Keratinocyte (primary cell): ENCODE measurements at regions not wholly inside any gene's neighbourhood (a gene's known extent, or its start where the extent isn't known, plus 50 kb on each side); places are given as distances from the start of the nearest gene placed in this dataset.

Source experiments
- DNase-seq: peaks from one replicate; pipeline ENCODE4 v3.0.0-alpha.2; 2011; ENCODE audit warnings: low read depth, missing footprints, low spot score
- FAIRE-seq: peaks from 2 replicates; lab custom pipeline; 2011; peaks lifted over from hg19 to GRCh38; lab: Jason Lieb, UNC
- H2AFZ ChIP-seq: 2 replicates; pipeline ENCODE4 v1.6.0; 2012; ENCODE audit warnings: low read length, control low read depth, inconsistent platforms; ENCODE audit not compliant: control insufficient read depth
- H3K27ac ChIP-seq: 2 replicates; pipeline ENCODE4 v1.5.1; 2011; ENCODE audit warnings: low read length; ENCODE audit not compliant: control insufficient read depth, insufficient read depth
- H3K27me3 ChIP-seq: 3 replicates; pipeline ENCODE4 v1.6.0; 2011; ENCODE audit warnings: low read length; ENCODE audit not compliant: control insufficient read depth, insufficient read depth; ENCODE audit errors: extremely low read depth
- H3K36me3 ChIP-seq, 2 experiments: 2 replicates in 1 of 2; 3 replicates in 1 of 2; pipeline ENCODE4 v1.5.1; 2011; ENCODE audit warnings: low read length in 2 of 2, mild to moderate bottlenecking in 1 of 2; ENCODE audit not compliant: control insufficient read depth in 2 of 2, insufficient read depth in 2 of 2; ENCODE audit errors: extremely low read depth in 1 of 2
- H3K4me1 ChIP-seq: 3 replicates; pipeline ENCODE4 v1.5.1; 2011; ENCODE audit warnings: low read length; ENCODE audit not compliant: control insufficient read depth, insufficient read depth; ENCODE audit errors: extremely low read depth
- H3K4me2 ChIP-seq: 3 replicates; pipeline ENCODE4 v1.6.0; 2011; ENCODE audit warnings: low read depth, low read length; ENCODE audit not compliant: control insufficient read depth, insufficient read depth; ENCODE audit errors: extremely low read depth
- H3K4me3 ChIP-seq, 3 experiments: fragments of 200-600 bp in 1 of 3; sonication (generic) in 1 of 3; 2 replicates in 2 of 3; 3 replicates in 1 of 3; pipeline ENCODE4 v1.5.1; 2011 to 2016; ENCODE audit warnings: low read length in 3 of 3, mild to moderate bottlenecking in 3 of 3, control low read depth in 2 of 3, inconsistent platforms in 1 of 3, low read depth in 1 of 3, mixed read lengths in 1 of 3, mixed run types in 1 of 3, moderate library complexity in 1 of 3; ENCODE audit not compliant: control insufficient read depth in 2 of 3, insufficient read depth in 2 of 3; ENCODE audit errors: extremely low read depth in 1 of 3
- H3K79me2 ChIP-seq: 2 replicates; pipeline ENCODE4 v1.6.0; 2012; ENCODE audit warnings: low read length; ENCODE audit not compliant: control insufficient read depth, insufficient read depth
- H3K9ac ChIP-seq: 3 replicates; pipeline ENCODE4 v1.6.0; 2011; ENCODE audit warnings: low read length; ENCODE audit not compliant: control insufficient read depth, insufficient read depth; ENCODE audit errors: extremely low read depth
- H3K9me1 ChIP-seq: 3 replicates; pipeline ENCODE4 v1.6.0; 2011; ENCODE audit warnings: low read length; ENCODE audit not compliant: control insufficient read depth, insufficient read depth; ENCODE audit errors: extremely low read depth
- H3K9me3 ChIP-seq: 2 replicates; pipeline ENCODE4 v1.5.1; 2012; ENCODE audit warnings: low read depth, low read length; ENCODE audit not compliant: control insufficient read depth
- H4K20me1 ChIP-seq: 3 replicates; pipeline ENCODE4 v1.6.0; 2011; ENCODE audit warnings: low read length; ENCODE audit not compliant: control insufficient read depth, insufficient read depth; ENCODE audit errors: extremely low read depth
- EZH2 ChIP-seq: IDR thresholded peaks from one replicate; pipeline ENCODE4 v1.6.1; 2012; ENCODE audit warnings: inconsistent platforms, mild to moderate bottlenecking, low read length, moderate library complexity
- dilution Hi-C: fragments of 300-500 bp; cut with MboI; formaldehyde crosslinking; loops from one replicate; pipeline ENCODE4 v1.7.0; 2020; ENCODE audit warnings: low sequenced_read_pairs; ENCODE audit not compliant: extremely low pct_ligation_motif_present
- TF ChIP-seq, protein P1 (sequence below), 3 experiments: IDR thresholded peaks in 1 of 3; conservative IDR thresholded peaks in 1 of 3; optimal IDR thresholded peaks in 1 of 3; 2 replicates in 2 of 3; 3 replicates in 1 of 3; pipeline versions ENCODE3 to v1.5.1; 2011; ENCODE audit warnings: low read length in 3 of 3, mild to moderate bottlenecking in 3 of 3, moderate library complexity in 2 of 3, control low read depth in 1 of 3, inconsistent platforms in 1 of 3; ENCODE audit not compliant: insufficient read depth in 2 of 3; ENCODE audit errors: extremely low read depth in 1 of 3

DNA sequence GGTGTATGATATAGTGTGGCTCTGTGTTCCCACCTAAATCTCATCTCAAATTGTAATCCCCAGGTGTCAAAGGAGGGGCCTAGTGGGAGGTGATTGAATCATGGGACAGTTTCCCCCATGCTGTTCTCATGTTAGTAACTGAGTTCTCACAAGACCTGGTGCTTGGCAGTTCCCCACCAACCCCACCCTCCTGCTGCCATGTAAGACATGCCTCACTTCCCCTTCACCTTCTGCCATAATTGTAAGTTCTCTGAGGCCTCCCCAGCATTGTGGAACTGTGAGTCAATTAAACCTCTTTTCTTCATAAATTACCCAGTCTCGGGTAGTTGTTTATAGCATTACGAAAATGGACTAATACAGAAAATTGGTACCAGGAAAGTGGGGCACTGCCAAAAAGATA is 1705.3 kb downstream of the NCAM2 start:
- Histone ChIP-seq H3K9me3 (no peaks in the 10 kb centered on the region), H3K79me2 (no peaks in the 10 kb centered on the region), H2AFZ (no peak overlapping the region), H3K4me3 (no peak overlapping the region), H3K9me1 (no peaks in the 10 kb centered on the region), H3K27me3 (no peaks in the 10 kb centered on the region), H3K4me1 (no peaks in the 10 kb centered on the region), H4K20me1 (no peaks in the 10 kb centered on the region), H3K9ac (no peak overlapping the region), H3K27ac (no peak overlapping the region), H3K4me2 (no peak overlapping the region), H3K36me3 (no peaks in the 10 kb centered on the region)
- TF ChIP-seq, protein P1, sequence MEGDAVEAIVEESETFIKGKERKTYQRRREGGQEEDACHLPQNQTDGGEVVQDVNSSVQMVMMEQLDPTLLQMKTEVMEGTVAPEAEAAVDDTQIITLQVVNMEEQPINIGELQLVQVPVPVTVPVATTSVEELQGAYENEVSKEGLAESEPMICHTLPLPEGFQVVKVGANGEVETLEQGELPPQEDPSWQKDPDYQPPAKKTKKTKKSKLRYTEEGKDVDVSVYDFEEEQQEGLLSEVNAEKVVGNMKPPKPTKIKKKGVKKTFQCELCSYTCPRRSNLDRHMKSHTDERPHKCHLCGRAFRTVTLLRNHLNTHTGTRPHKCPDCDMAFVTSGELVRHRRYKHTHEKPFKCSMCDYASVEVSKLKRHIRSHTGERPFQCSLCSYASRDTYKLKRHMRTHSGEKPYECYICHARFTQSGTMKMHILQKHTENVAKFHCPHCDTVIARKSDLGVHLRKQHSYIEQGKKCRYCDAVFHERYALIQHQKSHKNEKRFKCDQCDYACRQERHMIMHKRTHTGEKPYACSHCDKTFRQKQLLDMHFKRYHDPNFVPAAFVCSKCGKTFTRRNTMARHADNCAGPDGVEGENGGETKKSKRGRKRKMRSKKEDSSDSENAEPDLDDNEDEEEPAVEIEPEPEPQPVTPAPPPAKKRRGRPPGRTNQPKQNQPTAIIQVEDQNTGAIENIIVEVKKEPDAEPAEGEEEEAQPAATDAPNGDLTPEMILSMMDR (optimal IDR thresholded peaks at IDR 0.05 in 1 of 3, IDR thresholded peaks at IDR 0.05 in 1 of 3, conservative IDR thresholded peaks at IDR 0.05 in 1 of 3; ENCODE audit: extremely low read depth in 1 of 3, insufficient read depth in 2 of 3, low read length in 3 of 3): no peak
- no peak for TF ChIP-seq EZH2
- dilution Hi-C loops: no loop called here
- DNase-seq: no peak
- FAIRE-seq: no peak

DNA sequence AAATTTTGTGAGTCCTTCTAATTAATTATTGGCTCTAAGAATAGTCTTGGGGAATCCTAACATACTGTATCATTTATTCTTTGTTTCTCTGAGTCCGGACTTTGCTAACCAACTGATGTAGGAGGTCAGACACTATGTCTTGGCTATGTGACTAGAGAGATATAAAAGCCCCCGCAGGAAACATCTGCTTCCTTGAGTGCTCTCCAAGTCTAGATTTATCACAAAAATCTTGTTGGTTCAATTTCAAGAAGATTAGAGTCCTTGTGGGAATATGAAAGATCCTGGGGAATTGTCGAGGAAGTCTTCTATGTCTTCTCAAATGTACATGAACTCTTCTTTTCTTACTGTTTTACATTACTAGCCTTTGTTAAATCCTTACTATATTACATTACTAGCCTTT is 1712.5 kb downstream of the NCAM2 start:
- TF ChIP-seq, protein P1 (optimal IDR thresholded peaks at IDR 0.05 in 1 of 3, IDR thresholded peaks at IDR 0.05 in 1 of 3, conservative IDR thresholded peaks at IDR 0.05 in 1 of 3; ENCODE audit: extremely low read depth in 1 of 3, insufficient read depth in 2 of 3, low read length in 3 of 3): no peak
- no peak overlapping the region for H3K4me2 ChIP-seq
- DNase-seq (no peak), FAIRE-seq (no peak)
- no peaks in the 10 kb centered on the region for H3K9me3 ChIP-seq
- H3K27me3 ChIP-seq: no peaks in the 10 kb centered on the region
- no peak overlapping the region for H3K4me3 ChIP-seq
- no peaks in the 10 kb centered on the region for H3K4me1 ChIP-seq
- H3K27ac ChIP-seq: no peak overlapping the region
- no peaks in the 10 kb centered on the region for H3K9me1 ChIP-seq
- no peak overlapping the region for H2AFZ ChIP-seq
- dilution Hi-C loops: no loop called here
- H4K20me1 ChIP-seq: no peaks in the 10 kb centered on the region
- no peaks in the 10 kb centered on the region for H3K79me2 ChIP-seq
- H3K9ac ChIP-seq: no peak overlapping the region
- H3K36me3 ChIP-seq: no peaks in the 10 kb centered on the region
